IMR-90 (cell line): ENCODE measurements at regions not wholly inside any gene's neighbourhood (a gene's known extent, or its start where the extent isn't known, plus 50 kb on each side); places are given as distances from the start of the nearest gene placed in this dataset.

ENCODE experiments used
- ATAC-seq: fragments of 200-7000 bp; cut with Tn5 transposase; 2 replicates; pipeline ENCODE4 v1.9.1; 2020; ENCODE audit warnings: low read depth, mild to moderate bottlenecking, moderate library complexity
- BruUV-seq: library from RNA; stranded (reverse); fragments of 400-500 nt; replicated peaks from 2 replicates; lab custom pipeline; 2021; lab: Mats Ljungman, UMichigan
- CTCF ChIA-PET: fragments of 300-600 bp; formaldehyde crosslinking; extraction: SDS; loops from one replicate; lab custom pipeline; 2021; ENCODE audit warnings: antibody characterized with exemption; lab: Yijun Ruan, JAX
- POLR2A ChIA-PET: fragments of 300-600 bp; sonication (Branson Sonifier 250); formaldehyde crosslinking; loops from one replicate; lab custom pipeline; 2022; ENCODE audit warnings: antibody characterized with exemption; ENCODE audit not compliant: unreplicated experiment; lab: Charles Lee
- DNase-seq: peaks from one replicate; pipeline ENCODE4 v3.0.0; 2013
- H2AFZ ChIP-seq: replicated peaks from 2 replicates; pipeline ENCODE3; 2013; ENCODE audit warnings: low read length, mild to moderate bottlenecking; ENCODE audit not compliant: poor library complexity
- H2AK5ac ChIP-seq: 2 replicates; pipeline ENCODE4 v1.6.1; 2013; ENCODE audit warnings: low read depth, low read length, inconsistent platforms
- H2AK9ac ChIP-seq: replicated peaks from 2 replicates; pipeline ENCODE3; 2013; ENCODE audit warnings: mild to moderate bottlenecking, low read depth, low read length, moderate library complexity; ENCODE audit not compliant: poor library complexity
- H2BK120ac ChIP-seq: 2 replicates; pipeline ENCODE4 v1.6.1; 2013; ENCODE audit warnings: low read depth, low read length, inconsistent platforms
- H2BK15ac ChIP-seq: 3 replicates; pipeline ENCODE4 v1.6.1; 2013; ENCODE audit warnings: low read depth, low read length, inconsistent platforms
- H2BK20ac ChIP-seq: 2 replicates; pipeline ENCODE4 v1.6.1; 2013; ENCODE audit warnings: low read depth, mild to moderate bottlenecking, inconsistent platforms, low read length, moderate library complexity
- H2BK5ac ChIP-seq: 2 replicates; pipeline ENCODE4 v1.6.1; 2013; ENCODE audit warnings: mild to moderate bottlenecking, low read depth, low read length, inconsistent platforms; ENCODE audit not compliant: poor library complexity, severe bottlenecking
- H3K14ac ChIP-seq: replicated peaks from 2 replicates; pipeline ENCODE4 v1.6.1; 2013; ENCODE audit warnings: low read depth, low read length, inconsistent platforms
- H3K18ac ChIP-seq: 2 replicates; pipeline ENCODE4 v1.6.1; 2013; ENCODE audit warnings: low read depth, low read length, control low read depth
- H3K23ac ChIP-seq: 2 replicates; pipeline ENCODE4 v1.6.1; 2013; ENCODE audit warnings: low read depth, low read length, inconsistent platforms
- H3K27ac ChIP-seq: 2 replicates; pipeline ENCODE4 v1.5.1; 2013; ENCODE audit warnings: mild to moderate bottlenecking, control low read depth, low read length; ENCODE audit not compliant: insufficient read depth
- H3K27me3 ChIP-seq: 2 replicates; pipeline ENCODE4 v1.6.1; 2013; ENCODE audit warnings: low read length; ENCODE audit not compliant: control insufficient read depth, insufficient read depth
- H3K36me3 ChIP-seq: 2 replicates; pipeline ENCODE4 v1.6.1; 2013; ENCODE audit warnings: low read length, mixed read lengths; ENCODE audit not compliant: control insufficient read depth, insufficient read depth
- H3K4ac ChIP-seq: 2 replicates; pipeline ENCODE4 v1.6.1; 2013; ENCODE audit warnings: low read depth, low read length, inconsistent platforms
- H3K4me1 ChIP-seq: 2 replicates; pipeline ENCODE4 v1.6.1; 2013; ENCODE audit warnings: low read length, mixed read lengths; ENCODE audit not compliant: control insufficient read depth, insufficient read depth
- H3K4me2 ChIP-seq: 2 replicates; pipeline ENCODE4 v1.6.1; 2013; ENCODE audit warnings: low read depth, mild to moderate bottlenecking, control low read depth, low read length, moderate library complexity
- H3K4me3 ChIP-seq: 2 replicates; pipeline ENCODE4 v1.5.1; 2013; ENCODE audit warnings: low read depth, mild to moderate bottlenecking, control low read depth, low read length, moderate library complexity; ENCODE audit not compliant: insufficient read depth
- H3K56ac ChIP-seq: 2 replicates; pipeline ENCODE4 v1.6.1; 2013; ENCODE audit warnings: low read length, inconsistent platforms; ENCODE audit not compliant: insufficient read depth; ENCODE audit errors: extremely low read depth
- H3K79me1 ChIP-seq, 2 experiments: 2 replicates each; pipeline ENCODE4 v1.6.1; 2013; ENCODE audit warnings: low read length in 2 of 2, inconsistent platforms in 1 of 2, low read depth in 1 of 2
- H3K9ac ChIP-seq: 2 replicates; pipeline ENCODE4 v1.6.1; 2013; ENCODE audit warnings: low read depth, low read length, control low read depth
- H3K9me1 ChIP-seq: 2 replicates; pipeline ENCODE4 v1.6.1; 2013; ENCODE audit warnings: low read length, inconsistent platforms; ENCODE audit not compliant: insufficient read depth
- H3K9me3 ChIP-seq: 2 replicates; pipeline ENCODE4 v1.6.1; 2013; ENCODE audit warnings: low read length; ENCODE audit not compliant: control insufficient read depth, insufficient read depth
- H4K20me1 ChIP-seq: 2 replicates; pipeline ENCODE4 v1.6.1; 2013; ENCODE audit warnings: low read length, inconsistent platforms; ENCODE audit not compliant: insufficient read depth
- H4K5ac ChIP-seq: 2 replicates; pipeline ENCODE4 v1.6.1; 2013; ENCODE audit warnings: mild to moderate bottlenecking, low read depth, low read length, control low read depth
- H4K8ac ChIP-seq, 2 experiments: 2 replicates each; pipeline ENCODE4 v1.6.1; 2013; ENCODE audit warnings: low read depth in 2 of 2, low read length in 2 of 2, control low read depth in 1 of 2, inconsistent platforms in 1 of 2
- H4K91ac ChIP-seq: 2 replicates; pipeline ENCODE4 v1.6.1; 2013; ENCODE audit warnings: low read depth, low read length, inconsistent platforms; ENCODE audit not compliant: insufficient read depth
- CHD1 ChIP-seq: IDR thresholded peaks from 2 replicates; pipeline ENCODE4 v1.6.1; 2012; ENCODE audit warnings: low read depth, low read length, improper control_type of control experiment
- CTCF ChIP-seq: conservative IDR thresholded peaks from 2 replicates; pipeline ENCODE4 v1.5.1; 2012; ENCODE audit warnings: mild to moderate bottlenecking, low read depth, low read length, improper control_type of control experiment
- ELK1 ChIP-seq: fragments of 150-350 bp; IDR thresholded peaks from 2 replicates; pipeline ENCODE4 v1.6.1; 2016; ENCODE audit warnings: low read depth, mild to moderate bottlenecking, low read length, moderate library complexity, borderline replicate concordance
- MAZ ChIP-seq: IDR thresholded peaks from 2 replicates; pipeline ENCODE4 v1.6.1; 2012; ENCODE audit warnings: low read depth, mild to moderate bottlenecking, low read length, improper control_type of control experiment, moderate library complexity, borderline replicate concordance
- POLR2A ChIP-seq: IDR thresholded peaks from 2 replicates; pipeline ENCODE4 v1.6.1; 2012; ENCODE audit warnings: mild to moderate bottlenecking, low read depth, low read length
- RCOR1 ChIP-seq: IDR thresholded peaks from 2 replicates; pipeline ENCODE4 v1.6.1; 2012; ENCODE audit warnings: mild to moderate bottlenecking, low read length, improper control_type of control experiment; ENCODE audit not compliant: insufficient replicate concordance
- USF2 ChIP-seq: fragments of 150-350 bp; IDR thresholded peaks from 2 replicates; pipeline ENCODE4 v1.6.1; 2017; ENCODE audit warnings: mild to moderate bottlenecking, antibody characterized with exemption, low read length, low read depth
- WGBS, 2 experiments: methylation state at CpG; one replicate each; pipeline versions ENCODE4 v1.1.5 to v1.1.7; 2013; ENCODE audit warnings: missing lambda C conversion rate in 2 of 2; ENCODE audit not compliant: insufficient read length in 1 of 2; ENCODE audit errors: extremely low coverage in 2 of 2; 5-methylcytosine and 5-hydroxymethylcytosine counted together
- dilution Hi-C: fragments of 300-500 bp; cut with HindIII; formaldehyde crosslinking; loops from one replicate; pipeline ENCODE4 v1.14.3; 2018; ENCODE audit warnings: low sequenced_read_pairs; ENCODE audit not compliant: unreplicated experiment
- in situ Hi-C: fragments of 300-500 bp; cut with MboI; formaldehyde crosslinking; loops from 3 replicates; pipeline ENCODE4 v1.14.3; 2019; ENCODE audit warnings: low sequenced_read_pairs, inconsistent platforms, mixed read lengths
- intact Hi-C: fragments of 100-400 bp; cut with micrococcal nuclease; formaldehyde crosslinking; loops from 2 replicates; pipeline ENCODE4 v1.10.0; 2022

- TF ChIP-seq CHD1 (no peak), CTCF (no peak), ELK1 (no peak), MAZ (no peak), POLR2A (no peak), RCOR1 (no peak), USF2 (no peak)
- Histone ChIP-seq H3K79me1 (no peaks in the 10 kb centered on the region), H3K4ac (no peak overlapping the region), H3K27ac (no peak overlapping the region), H2AK9ac (no peak overlapping the region), H4K8ac (no peak overlapping the region), H2BK5ac (no peak overlapping the region), H3K27me3 (no peaks in the 10 kb centered on the region), H4K91ac (no peak overlapping the region), H4K20me1 (no peaks in the 10 kb centered on the region), H2BK120ac (no peak overlapping the region), H2BK20ac (no peak overlapping the region), H3K9me3 (peaks cover 2% of the 10 kb centered on the region; the same call in 1 of the 2 replicates), H2BK15ac (no peak overlapping the region), H3K9me1 (no peaks in the 10 kb centered on the region), H3K23ac (no peak overlapping the region), H3K4me3 (no peak overlapping the region), H4K5ac (no peak overlapping the region), H3K56ac (no peak overlapping the region), H3K14ac (no peak overlapping the region), H3K4me1 (no peaks in the 10 kb centered on the region), H3K36me3 (no peaks in the 10 kb centered on the region), H2AFZ (no peak overlapping the region), H3K9ac (no peak overlapping the region), H3K4me2 (no peak overlapping the region), H3K18ac (no peak overlapping the region), H2AK5ac (no peak overlapping the region)
- DNase-seq (no peak), ATAC-seq (no peak)
- ChIA-PET CTCF (no interaction called here), POLR2A (no interaction called here)
- dilution Hi-C loops (no loop called here), intact Hi-C loops (no loop called here), in situ Hi-C loops (no loop called here)
- BruUV-seq: no TSS peak
- WGBS, 2 experiments: no CpG with 5 or more reads among the region's 3 CpGs
These were observed 1365.5 kb upstream of the CELF4 start for GRCh38 chr18:38930881-38931753.
